ENCODE measurements at regions not wholly inside any gene's neighbourhood (a gene's known extent, or its start where the extent isn't known, plus 50 kb on each side); places are given as distances from the start of the nearest gene placed in this dataset.

- TF ChIP-seq CTCF (IDR thresholded peaks at IDR 0.05; ENCODE audit: insufficient read depth, low read length) (no peak), POLR2AphosphoS5 (IDR thresholded peaks at IDR 0.05; ENCODE audit: low read depth) (no peak), REST (IDR thresholded peaks at IDR 0.05; ENCODE audit: insufficient replicate concordance, low read depth) (no peak)
Measured at GRCh38 chr2:140144611-140145010, 1364.4 kb upstream of the NXPH2 start.
